ENCODE measurements at regions not wholly inside any gene's neighbourhood (a gene's known extent, or its start where the extent isn't known, plus 50 kb on each side); places are given as distances from the start of the nearest gene placed in this dataset.
"Not testable (repeated sequence)": the region's sequence is repeated elsewhere in the genome, so short reads cannot be mapped to it uniquely, and the experiment has no call there.

GRCh38 chr17:83202002-83203000, 122.9 kb downstream of the METRNL start:
- ATAC-seq, result no peak
- Histone ChIP-seq H3K27ac (ENCODE audit: low read length) (no peak overlapping the region), H3K9me3 (ENCODE audit: control insufficient read depth, low read length) (no peaks in the 10 kb centered on the region), H3K4me1 (ENCODE audit: control insufficient read depth, insufficient read depth, low read length) (peaks cover 6% of the 10 kb centered on the region), H3K27me3 (ENCODE audit: control insufficient read depth, insufficient read depth) (no peaks in the 10 kb centered on the region), H3K4me3 (ENCODE audit: low read length) (no peak overlapping the region)
- WGBS, result 94% methylated on average over 13 of the region's 13 CpGs
- intact Hi-C loops (cut with DNase I), result no loop called here
- DNase-seq, result peak; percentile 22 to 45 (median 43)

GRCh38 chr17:83203073-83203471, 123.7 kb downstream of the METRNL start:
- intact Hi-C loops (cut with DNase I), result no loop called here
- peak; percentile 77 to 85 (median 79) for DNase-seq
- Histone ChIP-seq H3K4me1 (ENCODE audit: control insufficient read depth, insufficient read depth, low read length) (peaks cover 6% of the 10 kb centered on the region), H3K27ac (ENCODE audit: low read length) (no peak overlapping the region), H3K4me3 (ENCODE audit: low read length) (no peak overlapping the region), H3K9me3 (ENCODE audit: control insufficient read depth, low read length) (no peaks in the 10 kb centered on the region), H3K27me3 (ENCODE audit: control insufficient read depth, insufficient read depth) (no peaks in the 10 kb centered on the region)
- peak; percentile 62 to 78 for ATAC-seq
- 60% methylated on average over 9 of the region's 9 CpGs for WGBS

GRCh38 chr17:83203472-83204221, 124.2 kb downstream of the METRNL start:
- peaks cover 6% of the 10 kb centered on the region for H3K4me1 ChIP-seq (ENCODE audit: control insufficient read depth, insufficient read depth, low read length)

GRCh38 chr17:83204230-83204725, 124.9 kb downstream of the METRNL start:
- peak in 1 of 2 donors; percentile 4 for ATAC-seq
- Histone ChIP-seq H3K4me3 (ENCODE audit: low read length) (no peak overlapping the region), H3K27me3 (ENCODE audit: control insufficient read depth, insufficient read depth) (no peaks in the 10 kb centered on the region), H3K4me1 (ENCODE audit: control insufficient read depth, insufficient read depth, low read length) (peaks cover 6% of the 10 kb centered on the region), H3K9me3 (ENCODE audit: control insufficient read depth, low read length) (no peaks in the 10 kb centered on the region), H3K27ac (ENCODE audit: low read length) (no peak overlapping the region)
- no peak for DNase-seq
- WGBS, result 93% methylated on average over 7 of the region's 9 CpGs
- intact Hi-C loops (cut with DNase I), result no loop called here

More at GRCh38 chr17:83203472-83204221, 124.2 kb downstream of the METRNL start:
- WGBS, result 71% methylated on average over 20 of the region's 20 CpGs
- no peak overlapping the region for H3K27ac ChIP-seq (ENCODE audit: low read length)
- intact Hi-C loops (cut with DNase I), result no loop called here
- no peak overlapping the region for H3K4me3 ChIP-seq (ENCODE audit: low read length)
- ATAC-seq (peak in 1 of 2 donors; percentile 22), DNase-seq (peak; percentile 22 to 68 (median 56))
- H3K9me3 ChIP-seq (ENCODE audit: control insufficient read depth, low read length), result no peaks in the 10 kb centered on the region
- no peaks in the 10 kb centered on the region for H3K27me3 ChIP-seq (ENCODE audit: control insufficient read depth, insufficient read depth)

GRCh38 chr17:83204736-83205386, 125.5 kb downstream of the METRNL start:
- ATAC-seq; H3K27ac ChIP-seq (ENCODE audit: low read length); H3K9me3 ChIP-seq (ENCODE audit: control insufficient read depth, low read length); intact Hi-C loops (cut with DNase I); H3K27me3 ChIP-seq (ENCODE audit: control insufficient read depth, insufficient read depth); H3K4me3 ChIP-seq (ENCODE audit: low read length); H3K4me1 ChIP-seq (ENCODE audit: control insufficient read depth, insufficient read depth, low read length): not testable (repeated sequence)
- WGBS, result 90% methylated on average over 27 of the region's 33 CpGs
- DNase-seq, result peak in 2 of 3 donors; percentile 28 to 32

GRCh38 chr17:83205387-83206035, 126.1 kb downstream of the METRNL start:
- intact Hi-C loops (cut with DNase I); H3K4me3 ChIP-seq (ENCODE audit: low read length); H3K27me3 ChIP-seq (ENCODE audit: control insufficient read depth, insufficient read depth); ATAC-seq; H3K27ac ChIP-seq (ENCODE audit: low read length); H3K9me3 ChIP-seq (ENCODE audit: control insufficient read depth, low read length); H3K4me1 ChIP-seq (ENCODE audit: control insufficient read depth, insufficient read depth, low read length): not testable (repeated sequence)
- 46% methylated on average over 20 of the region's 50 CpGs for whole genome bisulfite sequencing
- DNase-seq, result peak; percentile 68 to 92 (median 89)

GRCh38 chr17:83206036-83206394, 126.6 kb downstream of the METRNL start:
- intact Hi-C loops (cut with DNase I); H3K27me3 ChIP-seq (ENCODE audit: control insufficient read depth, insufficient read depth); H3K4me3 ChIP-seq (ENCODE audit: low read length); DNase-seq; H3K27ac ChIP-seq (ENCODE audit: low read length); H3K4me1 ChIP-seq (ENCODE audit: control insufficient read depth, insufficient read depth, low read length); H3K9me3 ChIP-seq (ENCODE audit: control insufficient read depth, low read length); ATAC-seq: not testable (repeated sequence)
- 95% methylated on average over 2 of the region's 3 CpGs for WGBS

- H3K4me1 ChIP-seq (ENCODE audit: control insufficient read depth, insufficient read depth, low read length); H3K4me3 ChIP-seq (ENCODE audit: low read length); H3K9me3 ChIP-seq (ENCODE audit: control insufficient read depth, low read length); H3K27me3 ChIP-seq (ENCODE audit: control insufficient read depth, insufficient read depth); H3K27ac ChIP-seq (ENCODE audit: low read length); ATAC-seq; intact Hi-C loops (cut with DNase I): not testable (repeated sequence)
- WGBS, result 85% methylated on average over 9 of the region's 15 CpGs
- peak in 2 of 3 donors; percentile 4 to 27 for DNase-seq
These were observed 127.6 kb downstream of the METRNL start for GRCh38 chr17:83206819-83207588.

GRCh38 chr17:83247001-83247400, 167.6 kb downstream of the METRNL start:
- H3K27me3 ChIP-seq (ENCODE audit: control insufficient read depth, insufficient read depth); intact Hi-C loops (cut with DNase I); H3K4me1 ChIP-seq (ENCODE audit: control insufficient read depth, insufficient read depth, low read length); H3K27ac ChIP-seq (ENCODE audit: low read length); H3K4me3 ChIP-seq (ENCODE audit: low read length); H3K9me3 ChIP-seq (ENCODE audit: control insufficient read depth, low read length): not testable (repeated sequence)
- WGBS, result no CpG with 5 or more reads among the region's 1 CpG
- DNase-seq, result peak in 2 of 3 donors; percentile 38 to 47
- peak; percentile 71 to 73 for ATAC-seq

Measured in right cardiac atrium (tissue), 5 donors.